ENCODE measurements at regions not wholly inside any gene's neighbourhood (a gene's known extent, or its start where the extent isn't known, plus 50 kb on each side); places are given as distances from the start of the nearest gene placed in this dataset.

GRCh38 chr7:98702021-98702420 is 84.9 kb downstream of the NPTX2 start:
- intact Hi-C loops (cut with micrococcal nuclease), result no loop called here
- no peak overlapping the region for H3K27ac Mint-ChIP-seq
- no peaks in the 10 kb centered on the region for H3K27me3 Mint-ChIP-seq (ENCODE audit: insufficient read depth)
- H3K9me3 Mint-ChIP-seq, result peaks cover 2% of the 10 kb centered on the region
- H3K36me3 Mint-ChIP-seq (ENCODE audit: low read depth), result no peaks in the 10 kb centered on the region
- H3K4me3 Mint-ChIP-seq, result no peak overlapping the region
- no peak for DNase-seq (ENCODE audit: low spot score)
- no peaks in the 10 kb centered on the region for H3K4me1 Mint-ChIP-seq (ENCODE audit: low read depth)

GRCh38 chr7:98703916-98704315 is 86.8 kb downstream of the NPTX2 start:
- no peaks in the 10 kb centered on the region for H3K27me3 Mint-ChIP-seq (ENCODE audit: insufficient read depth)
- DNase-seq (ENCODE audit: low spot score), result no peak
- intact Hi-C loops (cut with micrococcal nuclease), result no loop called here
- H3K4me1 Mint-ChIP-seq (ENCODE audit: low read depth), result no peaks in the 10 kb centered on the region
- H3K36me3 Mint-ChIP-seq (ENCODE audit: low read depth), result no peaks in the 10 kb centered on the region
- H3K9me3 Mint-ChIP-seq, result no peaks in the 10 kb centered on the region
- H3K27ac Mint-ChIP-seq, result no peak overlapping the region
- no peak overlapping the region for H3K4me3 Mint-ChIP-seq

DNA sequence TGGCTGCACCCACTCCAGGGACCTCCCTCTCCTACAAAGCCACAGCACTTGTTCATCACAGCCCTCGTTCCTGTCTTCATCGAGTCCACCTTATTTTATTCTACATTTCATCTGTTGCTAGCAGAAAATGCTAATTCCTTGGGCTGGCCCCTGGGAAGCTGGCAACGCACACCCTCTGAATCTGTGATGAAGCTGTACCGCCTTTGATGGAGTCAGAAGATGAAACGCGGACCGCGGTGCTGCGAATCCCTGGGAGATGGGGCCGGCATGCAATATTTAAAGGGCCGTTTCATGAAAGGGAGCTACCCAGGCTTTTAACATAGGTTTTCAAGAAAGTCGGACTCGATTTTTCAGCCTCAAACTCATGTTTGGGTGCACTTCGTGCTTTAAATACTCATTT is 88.5 kb downstream of the NPTX2 start:
- Mint-ChIP-seq H3K27me3 (ENCODE audit: insufficient read depth) (no peaks in the 10 kb centered on the region), H3K4me1 (ENCODE audit: low read depth) (no peaks in the 10 kb centered on the region), H3K4me3 (no peak overlapping the region), H3K27ac (no peak overlapping the region), H3K36me3 (ENCODE audit: low read depth) (no peaks in the 10 kb centered on the region), H3K9me3 (no peaks in the 10 kb centered on the region)
- intact Hi-C loops (cut with micrococcal nuclease), result no loop called here
- DNase-seq (ENCODE audit: low spot score), result no peak

- DNase-seq (ENCODE audit: low spot score), result no peak
- Mint-ChIP-seq H3K4me1 (ENCODE audit: low read depth) (no peaks in the 10 kb centered on the region), H3K4me3 (no peak overlapping the region), H3K9me3 (no peaks in the 10 kb centered on the region), H3K36me3 (ENCODE audit: low read depth) (no peaks in the 10 kb centered on the region), H3K27me3 (ENCODE audit: insufficient read depth) (no peaks in the 10 kb centered on the region), H3K27ac (no peak overlapping the region)
- intact Hi-C loops (cut with micrococcal nuclease), result no loop called here
Observed at GRCh38 chr7:98707076-98707475, 90.0 kb downstream of the NPTX2 start.

DNA sequence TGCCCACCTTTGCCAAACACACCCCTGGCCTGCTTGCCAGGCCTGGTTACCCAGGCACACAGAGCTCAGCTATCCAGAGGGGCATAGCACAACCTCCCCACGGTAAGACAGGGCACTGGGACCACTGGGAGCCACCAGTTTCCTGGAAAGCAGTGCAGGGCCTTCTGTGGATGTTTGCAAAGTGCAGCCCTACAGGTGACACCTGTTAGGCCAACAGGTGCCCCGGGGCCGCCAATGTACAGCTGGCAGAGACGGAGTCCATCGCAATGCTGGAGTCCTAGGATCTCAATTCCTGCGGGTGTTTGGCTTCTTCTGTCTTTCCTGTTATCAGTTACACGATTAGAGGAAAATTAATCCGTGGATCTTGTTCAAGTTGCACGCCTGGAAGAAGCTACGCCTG is 94.9 kb downstream of the NPTX2 start:
- no peaks in the 10 kb centered on the region for H3K4me1 Mint-ChIP-seq (ENCODE audit: low read depth)
- no peaks in the 10 kb centered on the region for H3K36me3 Mint-ChIP-seq (ENCODE audit: low read depth)
- no peak for DNase-seq (ENCODE audit: low spot score)

DNA sequence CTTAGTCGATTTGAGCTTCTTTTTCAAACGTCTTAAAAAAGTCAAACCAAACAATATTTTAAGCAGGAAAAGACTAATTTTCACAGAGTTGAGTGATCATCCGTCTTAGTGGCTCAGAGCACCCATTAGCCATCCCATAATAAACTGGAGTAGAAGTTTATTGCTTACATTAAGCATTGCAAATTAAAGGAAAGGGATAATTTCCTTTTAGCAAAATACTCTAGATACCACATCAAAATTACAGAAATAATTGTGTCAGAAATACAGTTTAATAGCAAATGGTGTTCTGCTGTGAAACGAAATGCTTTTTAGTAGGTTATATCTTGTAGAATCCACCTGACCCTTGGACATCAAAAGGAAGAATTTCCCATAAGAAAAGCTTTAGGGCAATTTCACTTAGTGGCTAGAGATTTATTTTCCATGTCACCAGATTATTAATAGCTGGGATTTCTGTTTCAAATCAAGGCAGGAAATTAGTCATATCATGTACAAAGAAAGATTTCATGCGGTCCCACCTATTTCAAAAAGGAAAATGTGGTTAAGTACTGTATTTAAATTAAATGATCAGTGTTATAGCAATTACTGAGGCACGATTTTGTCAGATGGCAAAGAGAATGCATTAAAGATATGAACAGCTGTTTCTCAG is 96.2 kb downstream of the NPTX2 start:
- no peaks in the 10 kb centered on the region for H3K36me3 Mint-ChIP-seq (ENCODE audit: low read depth)
- no peaks in the 10 kb centered on the region for H3K4me1 Mint-ChIP-seq (ENCODE audit: low read depth)
- no peak overlapping the region for H3K4me3 Mint-ChIP-seq
- peaks cover 2% of the 10 kb centered on the region for H3K27me3 Mint-ChIP-seq (ENCODE audit: insufficient read depth)
- H3K9me3 Mint-ChIP-seq, result no peaks in the 10 kb centered on the region
- H3K27ac Mint-ChIP-seq, result no peak overlapping the region
- no peak for DNase-seq (ENCODE audit: low spot score)
- intact Hi-C loops (cut with micrococcal nuclease), result no loop called here

More for the DNA sequence above, 94.9 kb downstream of the NPTX2 start:
- Mint-ChIP-seq H3K4me3 (no peak overlapping the region), H3K27ac (no peak overlapping the region), H3K9me3 (no peaks in the 10 kb centered on the region), H3K27me3 (ENCODE audit: insufficient read depth) (peaks cover 2% of the 10 kb centered on the region)
- intact Hi-C loops (cut with micrococcal nuclease), result no loop called here

GRCh38 chr7:98719396-98719795 is 102.3 kb downstream of the NPTX2 start:
- Mint-ChIP-seq H3K4me3 (no peak overlapping the region), H3K27me3 (ENCODE audit: insufficient read depth) (no peaks in the 10 kb centered on the region), H3K4me1 (ENCODE audit: low read depth) (no peaks in the 10 kb centered on the region), H3K9me3 (no peaks in the 10 kb centered on the region), H3K36me3 (ENCODE audit: low read depth) (no peaks in the 10 kb centered on the region), H3K27ac (no peak overlapping the region)
- no peak for DNase-seq (ENCODE audit: low spot score)
- intact Hi-C loops (cut with micrococcal nuclease), result no loop called here

GRCh38 chr7:98722402-98722801 is 105.3 kb downstream of the NPTX2 start:
- no peak overlapping the region for H3K4me3 Mint-ChIP-seq
- H3K9me3 Mint-ChIP-seq, result no peaks in the 10 kb centered on the region
- no peaks in the 10 kb centered on the region for H3K27me3 Mint-ChIP-seq (ENCODE audit: insufficient read depth)
- DNase-seq (ENCODE audit: low spot score), result no peak
- no peaks in the 10 kb centered on the region for H3K4me1 Mint-ChIP-seq (ENCODE audit: low read depth)
- no peak overlapping the region for H3K27ac Mint-ChIP-seq
- intact Hi-C loops (cut with micrococcal nuclease), result no loop called here
- H3K36me3 Mint-ChIP-seq (ENCODE audit: low read depth), result no peaks in the 10 kb centered on the region

DNA sequence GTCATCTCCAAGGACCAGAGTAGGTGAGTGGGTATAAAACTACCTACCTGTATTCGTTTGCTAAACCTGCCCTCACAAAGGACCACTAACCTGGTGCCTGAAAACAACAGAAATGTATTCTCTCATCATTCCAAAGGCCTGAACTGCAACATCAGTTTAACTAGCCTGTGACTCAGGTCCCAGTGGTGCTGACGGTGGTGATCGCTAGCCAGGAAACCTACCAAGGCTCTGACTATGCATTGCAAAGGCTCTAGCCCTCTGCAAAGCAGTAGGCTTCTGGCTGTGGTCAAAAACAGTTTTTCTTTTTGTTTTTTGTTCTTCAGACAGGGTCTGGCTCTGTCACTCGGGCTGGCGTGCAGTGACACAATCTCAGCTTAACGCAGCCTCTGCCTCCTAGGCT is 107.5 kb downstream of the NPTX2 start:
- H3K9me3 Mint-ChIP-seq, result no peaks in the 10 kb centered on the region
- no peaks in the 10 kb centered on the region for H3K4me1 Mint-ChIP-seq (ENCODE audit: low read depth)
- H3K27me3 Mint-ChIP-seq (ENCODE audit: insufficient read depth), result peaks cover 6% of the 10 kb centered on the region
- no peaks in the 10 kb centered on the region for H3K36me3 Mint-ChIP-seq (ENCODE audit: low read depth)
- DNase-seq (ENCODE audit: low spot score), result no peak
- H3K27ac Mint-ChIP-seq, result no peak overlapping the region
- H3K4me3 Mint-ChIP-seq, result no peak overlapping the region
- intact Hi-C loops (cut with micrococcal nuclease), result no loop called here

DNA sequence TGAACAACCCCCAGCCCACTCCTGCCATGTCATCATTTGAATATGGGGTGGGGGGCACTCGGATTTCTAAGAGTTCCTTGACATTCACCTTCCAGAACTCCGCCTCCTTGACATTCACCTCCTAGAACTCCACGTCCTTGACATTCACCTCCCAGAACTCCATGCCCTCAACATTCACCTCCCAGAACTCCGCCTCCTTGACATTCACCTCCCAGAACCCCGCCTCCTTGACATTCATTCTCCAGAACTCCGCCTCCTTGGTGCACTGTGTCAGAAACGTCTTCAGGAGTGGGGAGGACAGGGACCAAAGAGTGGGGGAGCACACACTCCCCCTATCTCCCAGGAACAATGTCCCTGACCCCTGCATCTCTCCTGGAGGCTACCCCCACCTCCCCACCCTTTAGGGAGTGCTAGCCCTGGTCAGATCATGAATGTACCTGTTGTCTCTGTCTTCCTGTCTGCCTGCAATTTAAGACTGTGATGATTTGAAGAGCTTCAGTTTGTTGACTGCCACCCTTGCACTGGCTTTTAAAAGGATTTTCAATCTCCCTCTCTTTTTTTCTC is 110.1 kb downstream of the NPTX2 start:
- Mint-ChIP-seq H3K9me3 (no peaks in the 10 kb centered on the region), H3K27me3 (ENCODE audit: insufficient read depth) (peaks cover 6% of the 10 kb centered on the region), H3K36me3 (ENCODE audit: low read depth) (no peaks in the 10 kb centered on the region), H3K27ac (no peak overlapping the region), H3K4me1 (ENCODE audit: low read depth) (no peaks in the 10 kb centered on the region), H3K4me3 (no peak overlapping the region)
- DNase-seq (ENCODE audit: low spot score), result no peak
- intact Hi-C loops (cut with micrococcal nuclease), result no loop called here

GRCh38 chr7:98728555-98728954 is 111.5 kb downstream of the NPTX2 start:
- intact Hi-C loops (cut with micrococcal nuclease), result no loop called here
- Mint-ChIP-seq H3K4me3 (no peak overlapping the region), H3K4me1 (ENCODE audit: low read depth) (no peaks in the 10 kb centered on the region), H3K36me3 (ENCODE audit: low read depth) (no peaks in the 10 kb centered on the region), H3K27me3 (ENCODE audit: insufficient read depth) (peaks cover 6% of the 10 kb centered on the region), H3K27ac (no peak overlapping the region), H3K9me3 (no peaks in the 10 kb centered on the region)
- no peak for DNase-seq (ENCODE audit: low spot score)

- peaks cover 7% of the 10 kb centered on the region for H3K27me3 Mint-ChIP-seq (ENCODE audit: insufficient read depth)
- intact Hi-C loops (cut with micrococcal nuclease), result no loop called here
- H3K27ac Mint-ChIP-seq, result no peak overlapping the region
- DNase-seq (ENCODE audit: low spot score), result no peak
- no peaks in the 10 kb centered on the region for H3K4me1 Mint-ChIP-seq (ENCODE audit: low read depth)
- H3K36me3 Mint-ChIP-seq (ENCODE audit: low read depth), result no peaks in the 10 kb centered on the region
- no peaks in the 10 kb centered on the region for H3K9me3 Mint-ChIP-seq
- H3K4me3 Mint-ChIP-seq, result no peak overlapping the region
Observed at GRCh38 chr7:98729121-98729520, 112.0 kb downstream of the NPTX2 start.

- intact Hi-C loops (cut with micrococcal nuclease), result no loop called here
- Mint-ChIP-seq H3K4me1 (ENCODE audit: low read depth) (no peaks in the 10 kb centered on the region), H3K27ac (no peak overlapping the region), H3K36me3 (ENCODE audit: low read depth) (no peaks in the 10 kb centered on the region), H3K4me3 (no peak overlapping the region), H3K9me3 (no peaks in the 10 kb centered on the region), H3K27me3 (ENCODE audit: insufficient read depth) (peaks cover 7% of the 10 kb centered on the region)
- DNase-seq (ENCODE audit: low spot score), result no peak
Observed at GRCh38 chr7:98730326-98730725, 113.2 kb downstream of the NPTX2 start.

- H3K36me3 Mint-ChIP-seq (ENCODE audit: low read depth), result no peaks in the 10 kb centered on the region
- no peaks in the 10 kb centered on the region for H3K9me3 Mint-ChIP-seq
- peaks cover 7% of the 10 kb centered on the region for H3K27me3 Mint-ChIP-seq (ENCODE audit: insufficient read depth)
- no peaks in the 10 kb centered on the region for H3K4me1 Mint-ChIP-seq (ENCODE audit: low read depth)
- H3K27ac Mint-ChIP-seq, result no peak overlapping the region
- no peak overlapping the region for H3K4me3 Mint-ChIP-seq
- intact Hi-C loops (cut with micrococcal nuclease), result no loop called here
- DNase-seq (ENCODE audit: low spot score), result no peak
Observed at GRCh38 chr7:98731651-98732050, 114.6 kb downstream of the NPTX2 start.
